ENCODE measurements at regions not wholly inside any gene's neighbourhood (a gene's known extent, or its start where the extent isn't known, plus 50 kb on each side); places are given as distances from the start of the nearest gene placed in this dataset.
"Not testable (repeated sequence)": the region's sequence is repeated elsewhere in the genome, so short reads cannot be mapped to it uniquely, and the experiment has no call there.

GRCh38 chrX:538311-538710, 92.3 kb upstream of the SHOX start:
- Histone ChIP-seq H3K79me2 (ENCODE audit: low read depth) (no peaks in the 10 kb centered on the region), H3K4me3 (no peak overlapping the region), H3K9ac (no peak overlapping the region), H3K36me3 (no peaks in the 10 kb centered on the region), H3K27ac (no peak overlapping the region), H2AFZ (replicated peaks) (no peak overlapping the region), H3K4me1 (no peaks in the 10 kb centered on the region), H3K4me2 (no peak overlapping the region), H3F3A (ENCODE audit: low read depth) (no peaks in the 10 kb centered on the region), H3K9me3 (ENCODE audit: low read depth) (peaks cover 3% of the 10 kb centered on the region), H4K20me1 (ENCODE audit: low read depth) (no peaks in the 10 kb centered on the region), H3K27me3 (no peaks in the 10 kb centered on the region)
- H3K4me3 Mint-ChIP-seq: no peak overlapping the region
- H3K9me3 Mint-ChIP-seq: no peaks in the 10 kb centered on the region
- peaks cover 11% of the 10 kb centered on the region for H3K27me3 Mint-ChIP-seq (ENCODE audit: insufficient read depth, low read depth)
- H3K4me1 Mint-ChIP-seq: no peaks in the 10 kb centered on the region
- no peak for TF ChIP-seq EZH2phosphoT487 (IDR thresholded peaks at IDR 0.05)
- no peak for TF ChIP-seq EZH2 (IDR thresholded peaks at IDR 0.05)
- TF ChIP-seq CTCF (IDR thresholded peaks at IDR 0.05): no peak
- no peak overlapping the region for H3K27ac Mint-ChIP-seq
- DNase-seq (ENCODE audit: low spot score): no peak
- no peaks in the 10 kb centered on the region for H3K36me3 Mint-ChIP-seq

- not testable (repeated sequence) for H3K36me3 Mint-ChIP-seq; H3K36me3 ChIP-seq; H3K9me3 Mint-ChIP-seq; H3K27me3 Mint-ChIP-seq (ENCODE audit: insufficient read depth, low read depth); H3K9me3 ChIP-seq (ENCODE audit: low read depth); H3K4me1 Mint-ChIP-seq; H3K27ac Mint-ChIP-seq; H3K4me3 Mint-ChIP-seq; H3K27ac ChIP-seq; H3K4me3 ChIP-seq; H3F3A ChIP-seq (ENCODE audit: low read depth); H3K27me3 ChIP-seq; H2AFZ ChIP-seq (replicated peaks); DNase-seq (ENCODE audit: low spot score); H3K79me2 ChIP-seq (ENCODE audit: low read depth); H3K9ac ChIP-seq; H4K20me1 ChIP-seq (ENCODE audit: low read depth); H3K4me1 ChIP-seq; H3K4me2 ChIP-seq
Observed at GRCh38 chrX:541006-541405, 89.6 kb upstream of the SHOX start.

GRCh38 chrX:542179-542578, 88.4 kb upstream of the SHOX start:
- peaks cover 6% of the 10 kb centered on the region for H3K4me1 ChIP-seq
- H3K27me3 ChIP-seq: no peaks in the 10 kb centered on the region
- Mint-ChIP-seq H3K27ac (no peak overlapping the region), H3K9me3 (no peaks in the 10 kb centered on the region), H3K27me3 (ENCODE audit: insufficient read depth, low read depth) (peaks cover 10% of the 10 kb centered on the region), H3K36me3 (no peaks in the 10 kb centered on the region), H3K4me3 (no peak overlapping the region), H3K4me1 (peaks cover 7% of the 10 kb centered on the region)
- H2AFZ ChIP-seq (replicated peaks): no peak overlapping the region
- H3K36me3 ChIP-seq: no peaks in the 10 kb centered on the region
- no peaks in the 10 kb centered on the region for H3K9me3 ChIP-seq (ENCODE audit: low read depth)
- no peak overlapping the region for H3K4me2 ChIP-seq
- no peaks in the 10 kb centered on the region for H3F3A ChIP-seq (ENCODE audit: low read depth)
- no peaks in the 10 kb centered on the region for H4K20me1 ChIP-seq (ENCODE audit: low read depth)
- H3K27ac ChIP-seq: no peak overlapping the region
- H3K4me3 ChIP-seq: no peak overlapping the region
- DNase-seq (ENCODE audit: low spot score): no peak
- no peak overlapping the region for H3K9ac ChIP-seq
- TF ChIP-seq EZH2 (IDR thresholded peaks at IDR 0.05) (no peak), CTCF (IDR thresholded peaks at IDR 0.05) (no peak), EZH2phosphoT487 (IDR thresholded peaks at IDR 0.05) (no peak)
- H3K79me2 ChIP-seq (ENCODE audit: low read depth): no peaks in the 10 kb centered on the region

- Mint-ChIP-seq H3K27ac (no peak overlapping the region), H3K27me3 (ENCODE audit: insufficient read depth, low read depth) (peaks cover 3% of the 10 kb centered on the region), H3K9me3 (peaks cover 2% of the 10 kb centered on the region), H3K4me3 (no peak overlapping the region), H3K4me1 (peaks cover 7% of the 10 kb centered on the region), H3K36me3 (no peaks in the 10 kb centered on the region)
- Histone ChIP-seq H2AFZ (replicated peaks) (no peak overlapping the region), H3K4me3 (no peak overlapping the region), H3K27me3 (no peaks in the 10 kb centered on the region), H3K79me2 (ENCODE audit: low read depth) (no peaks in the 10 kb centered on the region), H3K9ac (no peak overlapping the region), H3K4me1 (peaks cover 6% of the 10 kb centered on the region), H3K27ac (no peak overlapping the region), H3F3A (ENCODE audit: low read depth) (no peaks in the 10 kb centered on the region), H3K4me2 (no peak overlapping the region), H4K20me1 (ENCODE audit: low read depth) (no peaks in the 10 kb centered on the region), H3K9me3 (ENCODE audit: low read depth) (no peaks in the 10 kb centered on the region), H3K36me3 (no peaks in the 10 kb centered on the region)
- peak; percentile 63 for DNase-seq (ENCODE audit: low spot score)
- no peak for TF ChIP-seq EZH2 (IDR thresholded peaks at IDR 0.05)
Observed at GRCh38 chrX:545452-545885, 85.1 kb upstream of the SHOX start.

Measured in neural progenitor cell (in vitro differentiated cells).